GM23338 (cell line): ENCODE measurements at regions not wholly inside any gene's neighbourhood (a gene's known extent, or its start where the extent isn't known, plus 50 kb on each side); places are given as distances from the start of the nearest gene placed in this dataset.

Experiments
- ATAC-seq: fragments of 200-7000 bp; cut with Tn5 transposase; 3 replicates; pipeline ENCODE4 v1.9.1; 2020
- DNase-seq: peaks from one replicate; pipeline ENCODE4 v3.0.0-alpha.2; 2015; ENCODE audit warnings: low spot score
- H2AFZ ChIP-seq: fragments of 200-600 bp; sonication (generic); 2 replicates; pipeline ENCODE4 v1.8.0; 2016; ENCODE audit warnings: antibody characterized with exemption, mild to moderate bottlenecking, moderate library complexity
- H3F3A ChIP-seq: fragments of 200-600 bp; sonication (generic); replicated peaks from 2 replicates; pipeline ENCODE4 v1.8.0; 2017; ENCODE audit warnings: antibody characterized with exemption, mixed run types, low read depth
- H3K27ac ChIP-seq: fragments of 200-600 bp; sonication (generic); 2 replicates; pipeline ENCODE4 v1.6.1; 2016; ENCODE audit warnings: low read depth
- H3K27me3 ChIP-seq: fragments of 200-600 bp; sonication (generic); 2 replicates; pipeline ENCODE4 v1.8.0; 2016; ENCODE audit warnings: mild to moderate bottlenecking, mixed run types, moderate library complexity; ENCODE audit not compliant: insufficient read depth
- H3K36me3 ChIP-seq: fragments of 200-600 bp; sonication (generic); 2 replicates; pipeline ENCODE4 v1.8.0; 2016; ENCODE audit warnings: mild to moderate bottlenecking; ENCODE audit not compliant: insufficient read depth
- H3K4me1 ChIP-seq: fragments of 200-600 bp; sonication (generic); 2 replicates; pipeline ENCODE4 v1.8.0; 2016; ENCODE audit warnings: mild to moderate bottlenecking, moderate library complexity; ENCODE audit not compliant: insufficient read depth
- H3K4me2 ChIP-seq: fragments of 200-600 bp; sonication (generic); 2 replicates; pipeline ENCODE4 v1.7.1; 2017; ENCODE audit warnings: mixed run types
- H3K4me3 ChIP-seq: fragments of 200-600 bp; sonication (generic); 2 replicates; pipeline ENCODE4 v1.6.1; 2016; ENCODE audit warnings: mixed run types
- H3K79me2 ChIP-seq: fragments of 200-600 bp; sonication (generic); replicated peaks from 2 replicates; pipeline ENCODE4 v1.8.0; 2017; ENCODE audit warnings: mild to moderate bottlenecking; ENCODE audit not compliant: insufficient read depth
- H3K9me2 ChIP-seq: fragments of 200-600 bp; sonication (generic); 2 replicates; pipeline ENCODE4 v1.8.0; 2017; ENCODE audit not compliant: insufficient read depth
- H4K20me1 ChIP-seq: fragments of 200-600 bp; sonication (generic); replicated peaks from 2 replicates; pipeline ENCODE4 v1.8.0; 2017; ENCODE audit warnings: mild to moderate bottlenecking; ENCODE audit not compliant: insufficient read depth
- H3K27ac Mint-ChIP-seq: 2 replicates; pipeline ENCODE4 v1.8.0; 2020; ENCODE audit warnings: inconsistent platforms, mild to moderate bottlenecking, moderate library complexity, mixed read lengths
- H3K27me3 Mint-ChIP-seq: 3 replicates; pipeline ENCODE4 v1.8.0; 2022; ENCODE audit warnings: low read depth, mild to moderate bottlenecking, moderate library complexity, mixed read lengths, inconsistent platforms; ENCODE audit not compliant: insufficient read depth, poor library complexity
- H3K36me3 Mint-ChIP-seq: 3 replicates; pipeline ENCODE4 v1.8.0; 2021; ENCODE audit warnings: low read depth, mild to moderate bottlenecking, inconsistent platforms, moderate library complexity, mixed read lengths
- H3K4me1 Mint-ChIP-seq: 3 replicates; pipeline ENCODE4 v1.8.0; 2020; ENCODE audit warnings: mild to moderate bottlenecking, inconsistent platforms, mixed read lengths
- H3K4me3 Mint-ChIP-seq: 3 replicates; pipeline ENCODE4 v1.8.0; 2021; ENCODE audit warnings: moderate library complexity, mild to moderate bottlenecking, inconsistent platforms, mixed read lengths
- H3K9me3 Mint-ChIP-seq: 3 replicates; pipeline ENCODE4 v1.8.0; 2020; ENCODE audit warnings: moderate library complexity, mild to moderate bottlenecking, inconsistent platforms, mixed read lengths
- EZH2 ChIP-seq: fragments of 200-600 bp; sonication (generic); IDR thresholded peaks from one replicate; pipeline ENCODE4 v1.8.0; 2017; ENCODE audit warnings: antibody characterized with exemption, mild to moderate bottlenecking, low read depth; ENCODE audit not compliant: unreplicated experiment
- EZH2phosphoT487 ChIP-seq: fragments of 200-600 bp; sonication (generic); IDR thresholded peaks from one replicate; pipeline ENCODE4 v1.8.1; 2018; ENCODE audit warnings: antibody characterized with exemption; ENCODE audit not compliant: unreplicated experiment
- JUNB ChIP-seq: IDR thresholded peaks from one replicate; pipeline ENCODE4 v1.6.1; 2016; ENCODE audit warnings: antibody characterized with exemption; ENCODE audit not compliant: unreplicated experiment
- NANOG ChIP-seq: IDR thresholded peaks from 2 replicates; pipeline ENCODE4 v1.6.1; 2016; ENCODE audit warnings: antibody characterized with exemption, borderline replicate concordance
- POLR2AphosphoS5 ChIP-seq: IDR thresholded peaks from 2 replicates; pipeline ENCODE4 v1.6.1; 2016; ENCODE audit warnings: antibody characterized with exemption, low read depth
- STAT1 ChIP-seq: IDR thresholded peaks from one replicate; pipeline ENCODE4 v1.6.1; 2016; ENCODE audit warnings: antibody characterized with exemption; ENCODE audit not compliant: unreplicated experiment
- ZNF114 ChIP-seq: fragments of 250-450 bp; sonication (Bioruptor Pico); IDR thresholded peaks from 2 replicates; pipeline ENCODE4 v1.5.0; 2020; ENCODE audit warnings: mild to moderate bottlenecking, moderate library complexity
- ZNF331 ChIP-seq: fragments of 250-450 bp; sonication (Bioruptor Pico); IDR thresholded peaks from 2 replicates; pipeline ENCODE4 v1.5.0; 2020; ENCODE audit warnings: low read depth, mild to moderate bottlenecking, moderate library complexity
- TF ChIP-seq, protein P1 (sequence below): IDR thresholded peaks from 2 replicates; pipeline ENCODE4 v1.6.1; 2016; ENCODE audit warnings: antibody characterized with exemption
- TF ChIP-seq, protein P2 (sequence below): fragments of 250-450 bp; sonication (Bioruptor Pico); IDR thresholded peaks from 2 replicates; pipeline ENCODE4 v1.5.0; 2020; ENCODE audit warnings: mild to moderate bottlenecking, moderate library complexity
- TF ChIP-seq, protein P3 (sequence below), 2 experiments: fragments of 200-600 bp in 1 of 2; sonication (generic) in 1 of 2; conservative IDR thresholded peaks; 2 replicates each; pipeline versions ENCODE4 v1.5.1 to v1.6.1; 2016 to 2017; ENCODE audit warnings: antibody characterized with exemption in 2 of 2, low read depth in 2 of 2, mild to moderate bottlenecking in 2 of 2, moderate library complexity in 1 of 2

DNA sequence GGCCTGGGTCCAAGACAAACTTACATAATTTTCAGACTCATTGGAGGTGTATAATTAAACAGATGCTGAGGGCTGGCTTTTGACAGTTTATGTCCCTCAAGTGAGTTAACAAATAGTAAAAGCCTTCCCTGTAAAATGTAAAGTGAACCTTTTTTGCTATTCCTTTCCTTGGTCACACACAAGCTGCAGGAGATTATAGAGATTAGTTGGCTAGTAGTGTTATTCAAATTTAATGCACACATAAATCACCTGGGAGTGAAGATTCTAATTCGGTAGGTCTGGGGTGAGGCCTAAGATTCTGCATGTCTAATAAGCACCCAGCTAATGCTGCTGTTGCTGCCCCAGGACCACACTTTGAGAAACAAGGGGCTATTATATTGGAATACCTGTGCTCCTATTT, 206.2 kb upstream of the SSTR1 start:
- Mint-ChIP-seq H3K27ac (no peak overlapping the region), H3K9me3 (no peaks in the 10 kb centered on the region), H3K4me3 (no peak overlapping the region), H3K4me1 (peaks cover 47% of the 10 kb centered on the region), H3K36me3 (no peaks in the 10 kb centered on the region), H3K27me3 (no peaks in the 10 kb centered on the region)
- ATAC-seq, result no peak
- DNase-seq, result no peak
- TF ChIP-seq STAT1, result no peak
- Histone ChIP-seq H3K36me3 (no peaks in the 10 kb centered on the region), H3K4me3 (no peak overlapping the region), H3K4me2 (0 out of 2 replicates have a peak overlapping the region, but pooled peaks have one; percentile 12), H2AFZ (0 out of 2 replicates have a peak overlapping the region, but pooled peaks have one; percentile 8), H4K20me1 (no peaks in the 10 kb centered on the region), H3K9me2 (no peaks in the 10 kb centered on the region), H3K79me2 (no peaks in the 10 kb centered on the region), H3K27ac (no peak overlapping the region), H3K4me1 (peaks cover 48% of the 10 kb centered on the region), H3K27me3 (no peaks in the 10 kb centered on the region), H3F3A (no peaks in the 10 kb centered on the region; the same call in 1 of the 2 replicates)

DNA sequence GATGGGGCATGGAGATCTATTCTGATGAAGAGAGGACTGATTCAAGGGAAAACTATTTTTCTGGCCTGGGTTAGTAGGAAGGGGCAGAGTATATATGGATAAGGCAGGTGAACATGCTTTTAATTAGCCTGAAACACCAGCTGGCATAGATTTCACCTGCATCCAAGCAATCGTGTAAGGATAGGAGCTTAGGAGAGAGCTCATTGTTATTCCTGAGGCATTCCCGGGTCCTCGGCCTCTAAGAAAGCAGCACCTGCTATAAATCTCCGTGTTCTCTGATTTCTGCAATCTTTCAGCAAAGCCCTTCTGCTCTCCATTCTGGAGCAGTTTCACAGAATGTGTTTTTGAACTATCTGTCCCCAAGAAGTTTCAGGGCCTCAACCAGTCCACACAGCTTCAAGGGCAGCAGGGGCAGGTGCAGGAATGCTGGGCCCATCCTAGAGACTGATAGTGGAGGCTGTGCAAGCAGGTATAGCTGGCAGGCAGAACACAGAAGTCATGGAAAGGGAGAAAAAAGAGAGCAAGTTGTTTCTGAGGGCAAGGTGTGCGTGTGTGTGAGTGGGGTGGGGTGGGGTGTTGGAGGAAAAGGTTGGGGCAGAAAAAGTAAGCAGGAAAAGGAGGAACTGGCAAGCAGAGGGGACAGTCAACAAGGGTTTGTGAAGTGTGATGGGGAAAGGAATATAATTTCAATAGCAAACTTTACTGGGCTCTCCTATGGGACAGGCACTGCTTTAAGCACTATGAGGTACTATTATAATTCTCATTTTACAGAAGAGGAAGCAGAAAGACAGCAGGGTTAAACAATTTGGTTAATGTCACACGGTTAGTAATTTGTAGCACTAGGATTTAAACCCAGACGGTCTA, 203.7 kb upstream of the SSTR1 start:
- no peaks in the 10 kb centered on the region for H3K36me3 Mint-ChIP-seq
- DNase-seq (peak; percentile 48), ATAC-seq (peak; percentile 78)
- no peak overlapping the region for H3K4me3 Mint-ChIP-seq
- no peaks in the 10 kb centered on the region for H3K27me3 ChIP-seq
- H3K27me3 Mint-ChIP-seq, result no peaks in the 10 kb centered on the region
- no peaks in the 10 kb centered on the region for H3K9me3 Mint-ChIP-seq
- no peak overlapping the region for H3K27ac ChIP-seq
- H3K4me3 ChIP-seq, result no peak overlapping the region
- peaks cover 43% of the 10 kb centered on the region for H3K4me1 ChIP-seq
- H3K9me2 ChIP-seq, result no peaks in the 10 kb centered on the region
- H3K27ac Mint-ChIP-seq, result no peak overlapping the region; the same call in 1 of the 2 replicates
- H2AFZ ChIP-seq, result peak overlapping the region; percentile 57; the same call in 1 of the 2 replicates
- H3K79me2 ChIP-seq, result no peaks in the 10 kb centered on the region
- H3K4me2 ChIP-seq, result peak overlapping the region; percentile 54; the same call in 1 of the 2 replicates
- H3K36me3 ChIP-seq, result no peaks in the 10 kb centered on the region
- H3F3A ChIP-seq, result no peaks in the 10 kb centered on the region; the same call in 1 of the 2 replicates
- H3K4me1 Mint-ChIP-seq, result peaks cover 41% of the 10 kb centered on the region
- no peaks in the 10 kb centered on the region for H4K20me1 ChIP-seq
- no peak for TF ChIP-seq EZH2phosphoT487
- TF ChIP-seq, protein P1, sequence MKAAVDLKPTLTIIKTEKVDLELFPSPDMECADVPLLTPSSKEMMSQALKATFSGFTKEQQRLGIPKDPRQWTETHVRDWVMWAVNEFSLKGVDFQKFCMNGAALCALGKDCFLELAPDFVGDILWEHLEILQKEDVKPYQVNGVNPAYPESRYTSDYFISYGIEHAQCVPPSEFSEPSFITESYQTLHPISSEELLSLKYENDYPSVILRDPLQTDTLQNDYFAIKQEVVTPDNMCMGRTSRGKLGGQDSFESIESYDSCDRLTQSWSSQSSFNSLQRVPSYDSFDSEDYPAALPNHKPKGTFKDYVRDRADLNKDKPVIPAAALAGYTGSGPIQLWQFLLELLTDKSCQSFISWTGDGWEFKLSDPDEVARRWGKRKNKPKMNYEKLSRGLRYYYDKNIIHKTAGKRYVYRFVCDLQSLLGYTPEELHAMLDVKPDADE, result no peak
- no peak for TF ChIP-seq ZNF114 (CRISPR knock-in tag)
- TF ChIP-seq ZNF331 (CRISPR knock-in tag), result no peak
- TF ChIP-seq NANOG, result no peak
- no peak for TF ChIP-seq POLR2AphosphoS5
- TF ChIP-seq, protein P2, sequence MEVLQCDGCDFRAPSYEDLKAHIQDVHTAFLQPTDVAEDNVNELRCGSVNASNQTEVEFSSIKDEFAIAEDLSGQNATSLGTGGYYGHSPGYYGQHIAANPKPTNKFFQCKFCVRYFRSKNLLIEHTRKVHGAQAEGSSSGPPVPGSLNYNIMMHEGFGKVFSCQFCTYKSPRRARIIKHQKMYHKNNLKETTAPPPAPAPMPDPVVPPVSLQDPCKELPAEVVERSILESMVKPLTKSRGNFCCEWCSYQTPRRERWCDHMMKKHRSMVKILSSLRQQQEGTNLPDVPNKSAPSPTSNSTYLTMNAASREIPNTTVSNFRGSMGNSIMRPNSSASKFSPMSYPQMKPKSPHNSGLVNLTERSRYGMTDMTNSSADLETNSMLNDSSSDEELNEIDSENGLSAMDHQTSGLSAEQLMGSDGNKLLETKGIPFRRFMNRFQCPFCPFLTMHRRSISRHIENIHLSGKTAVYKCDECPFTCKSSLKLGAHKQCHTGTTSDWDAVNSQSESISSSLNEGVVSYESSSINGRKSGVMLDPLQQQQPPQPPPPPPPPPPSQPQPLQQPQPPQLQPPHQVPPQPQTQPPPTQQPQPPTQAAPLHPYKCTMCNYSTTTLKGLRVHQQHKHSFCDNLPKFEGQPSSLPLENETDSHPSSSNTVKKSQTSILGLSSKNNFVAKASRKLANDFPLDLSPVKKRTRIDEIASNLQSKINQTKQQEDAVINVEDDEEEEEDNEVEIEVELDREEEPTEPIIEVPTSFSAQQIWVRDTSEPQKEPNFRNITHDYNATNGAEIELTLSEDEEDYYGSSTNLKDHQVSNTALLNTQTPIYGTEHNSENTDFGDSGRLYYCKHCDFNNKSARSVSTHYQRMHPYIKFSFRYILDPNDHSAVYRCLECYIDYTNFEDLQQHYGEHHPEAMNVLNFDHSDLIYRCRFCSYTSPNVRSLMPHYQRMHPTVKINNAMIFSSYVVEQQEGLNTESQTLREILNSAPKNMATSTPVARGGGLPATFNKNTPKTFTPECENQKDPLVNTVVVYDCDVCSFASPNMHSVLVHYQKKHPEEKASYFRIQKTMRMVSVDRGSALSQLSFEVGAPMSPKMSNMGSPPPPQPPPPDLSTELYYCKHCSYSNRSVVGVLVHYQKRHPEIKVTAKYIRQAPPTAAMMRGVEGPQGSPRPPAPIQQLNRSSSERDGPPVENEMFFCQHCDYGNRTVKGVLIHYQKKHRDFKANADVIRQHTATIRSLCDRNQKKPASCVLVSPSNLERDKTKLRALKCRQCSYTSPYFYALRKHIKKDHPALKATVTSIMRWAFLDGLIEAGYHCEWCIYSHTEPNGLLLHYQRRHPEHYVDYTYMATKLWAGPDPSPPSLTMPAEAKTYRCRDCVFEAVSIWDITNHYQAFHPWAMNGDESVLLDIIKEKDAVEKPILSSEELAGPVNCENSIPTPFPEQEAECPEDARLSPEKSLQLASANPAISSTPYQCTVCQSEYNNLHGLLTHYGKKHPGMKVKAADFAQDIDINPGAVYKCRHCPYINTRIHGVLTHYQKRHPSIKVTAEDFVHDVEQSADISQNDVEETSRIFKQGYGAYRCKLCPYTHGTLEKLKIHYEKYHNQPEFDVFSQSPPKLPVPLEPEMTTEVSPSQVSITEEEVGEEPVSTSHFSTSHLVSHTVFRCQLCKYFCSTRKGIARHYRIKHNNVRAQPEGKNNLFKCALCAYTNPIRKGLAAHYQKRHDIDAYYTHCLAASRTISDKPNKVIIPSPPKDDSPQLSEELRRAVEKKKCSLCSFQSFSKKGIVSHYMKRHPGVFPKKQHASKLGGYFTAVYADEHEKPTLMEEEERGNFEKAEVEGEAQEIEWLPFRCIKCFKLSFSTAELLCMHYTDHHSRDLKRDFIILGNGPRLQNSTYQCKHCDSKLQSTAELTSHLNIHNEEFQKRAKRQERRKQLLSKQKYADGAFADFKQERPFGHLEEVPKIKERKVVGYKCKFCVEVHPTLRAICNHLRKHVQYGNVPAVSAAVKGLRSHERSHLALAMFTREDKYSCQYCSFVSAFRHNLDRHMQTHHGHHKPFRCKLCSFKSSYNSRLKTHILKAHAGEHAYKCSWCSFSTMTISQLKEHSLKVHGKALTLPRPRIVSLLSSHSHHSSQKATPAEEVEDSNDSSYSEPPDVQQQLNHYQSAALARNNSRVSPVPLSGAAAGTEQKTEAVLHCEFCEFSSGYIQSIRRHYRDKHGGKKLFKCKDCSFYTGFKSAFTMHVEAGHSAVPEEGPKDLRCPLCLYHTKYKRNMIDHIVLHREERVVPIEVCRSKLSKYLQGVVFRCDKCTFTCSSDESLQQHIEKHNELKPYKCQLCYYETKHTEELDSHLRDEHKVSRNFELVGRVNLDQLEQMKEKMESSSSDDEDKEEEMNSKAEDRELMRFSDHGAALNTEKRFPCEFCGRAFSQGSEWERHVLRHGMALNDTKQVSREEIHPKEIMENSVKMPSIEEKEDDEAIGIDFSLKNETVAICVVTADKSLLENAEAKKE, result no peak
- no peak for TF ChIP-seq EZH2
- TF ChIP-seq, protein P3, sequence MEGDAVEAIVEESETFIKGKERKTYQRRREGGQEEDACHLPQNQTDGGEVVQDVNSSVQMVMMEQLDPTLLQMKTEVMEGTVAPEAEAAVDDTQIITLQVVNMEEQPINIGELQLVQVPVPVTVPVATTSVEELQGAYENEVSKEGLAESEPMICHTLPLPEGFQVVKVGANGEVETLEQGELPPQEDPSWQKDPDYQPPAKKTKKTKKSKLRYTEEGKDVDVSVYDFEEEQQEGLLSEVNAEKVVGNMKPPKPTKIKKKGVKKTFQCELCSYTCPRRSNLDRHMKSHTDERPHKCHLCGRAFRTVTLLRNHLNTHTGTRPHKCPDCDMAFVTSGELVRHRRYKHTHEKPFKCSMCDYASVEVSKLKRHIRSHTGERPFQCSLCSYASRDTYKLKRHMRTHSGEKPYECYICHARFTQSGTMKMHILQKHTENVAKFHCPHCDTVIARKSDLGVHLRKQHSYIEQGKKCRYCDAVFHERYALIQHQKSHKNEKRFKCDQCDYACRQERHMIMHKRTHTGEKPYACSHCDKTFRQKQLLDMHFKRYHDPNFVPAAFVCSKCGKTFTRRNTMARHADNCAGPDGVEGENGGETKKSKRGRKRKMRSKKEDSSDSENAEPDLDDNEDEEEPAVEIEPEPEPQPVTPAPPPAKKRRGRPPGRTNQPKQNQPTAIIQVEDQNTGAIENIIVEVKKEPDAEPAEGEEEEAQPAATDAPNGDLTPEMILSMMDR (conservative IDR thresholded peaks at IDR 0.05; ENCODE audit: low read depth in 2 of 2), result no peak
- TF ChIP-seq JUNB, result no peak
